ACHN (cell line): ENCODE measurements at regions not wholly inside any gene's neighbourhood (a gene's known extent, or its start where the extent isn't known, plus 50 kb on each side); places are given as distances from the start of the nearest gene placed in this dataset.
"Not testable (repeated sequence)": the region's sequence is repeated elsewhere in the genome, so short reads cannot be mapped to it uniquely, and the experiment has no call there.

Experiments used
- DNase-seq: peaks from one replicate; pipeline ENCODE4 v3.0.0-alpha.2; 2015
- in situ Hi-C: cut with HindIII; loops from 2 replicates; pipeline ENCODE4 v1.10.0; 2017; ENCODE audit warnings: low sequenced_read_pairs, low pct_ligation_motif_present, low pct_unique_long_range_greater_than_20kb

DNA sequence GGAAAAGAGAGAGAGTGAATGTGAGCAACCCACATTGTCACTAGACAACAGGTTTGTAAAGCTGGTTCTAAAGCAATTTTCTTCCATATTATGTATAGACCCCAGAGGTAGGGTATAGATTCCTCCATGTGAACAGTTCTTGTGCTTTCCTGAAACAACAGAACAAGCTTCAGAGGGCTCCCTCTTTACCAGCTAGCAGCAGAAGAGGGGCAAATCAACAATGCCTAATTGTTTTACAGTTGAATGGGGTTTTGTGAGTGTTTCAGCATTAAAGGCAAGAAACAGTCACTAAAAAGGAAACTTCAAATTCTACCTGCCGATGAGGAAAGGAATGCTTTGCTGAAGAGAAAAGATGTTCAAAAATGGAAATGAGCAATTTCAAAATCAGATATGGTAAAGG is 341.2 kb upstream of the KITLG start:
- in situ Hi-C loops: no loop called here
- DNase-seq: no peak

- in situ Hi-C loops: no loop called here
- no peak for DNase-seq
Observed at GRCh38 chr12:88918161-88918560, 337.9 kb upstream of the KITLG start.

DNA sequence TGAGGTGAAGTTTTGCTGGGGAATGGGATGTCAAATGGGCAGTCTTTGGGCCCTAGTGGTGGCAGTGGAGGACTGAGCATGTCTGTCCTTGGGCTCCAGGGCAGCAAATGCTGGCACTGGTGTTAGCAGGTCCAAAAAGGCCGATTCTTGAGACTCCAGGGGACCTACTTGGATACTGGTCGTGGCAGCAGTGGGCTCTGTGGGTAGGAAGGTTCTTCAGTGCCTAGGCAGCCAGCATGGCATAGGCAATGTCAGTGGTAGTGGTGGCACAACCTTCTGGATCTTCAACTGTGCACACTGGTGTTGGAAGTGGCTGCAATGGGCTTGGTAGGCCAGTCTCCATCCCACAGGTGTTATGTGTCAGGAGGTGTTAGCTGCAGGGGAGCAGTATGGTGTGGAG is 334.7 kb upstream of the KITLG start:
- DNase-seq: no peak
- in situ Hi-C loops: no loop called here

DNA sequence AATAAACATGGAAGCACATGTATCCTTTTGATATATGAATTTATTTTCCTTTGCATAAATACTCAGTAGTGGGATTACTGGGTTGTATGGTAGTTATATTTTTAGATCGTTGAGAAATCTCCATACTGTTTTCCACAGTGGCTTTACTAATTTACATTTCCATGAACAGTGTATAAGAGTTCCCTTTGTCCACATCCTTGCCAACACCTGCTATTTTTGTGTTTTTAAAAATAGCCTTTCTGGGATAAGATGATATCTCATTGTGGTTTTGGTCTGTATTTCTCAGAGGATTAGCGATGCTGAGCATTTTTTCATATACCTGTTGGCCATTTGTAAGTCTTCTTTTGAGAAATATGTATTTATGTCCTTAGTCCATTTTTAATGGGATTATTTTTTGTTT is 329.2 kb upstream of the KITLG start:
- in situ Hi-C loops: no loop called here
- DNase-seq: no peak

GRCh38 chr12:88908345-88908744 is 328.1 kb upstream of the KITLG start:
- DNase-seq: no peak
- in situ Hi-C loops: no loop called here

- in situ Hi-C loops: no loop called here
- no peak for DNase-seq
Observed at GRCh38 chr12:88904705-88905104, 324.4 kb upstream of the KITLG start.

DNA sequence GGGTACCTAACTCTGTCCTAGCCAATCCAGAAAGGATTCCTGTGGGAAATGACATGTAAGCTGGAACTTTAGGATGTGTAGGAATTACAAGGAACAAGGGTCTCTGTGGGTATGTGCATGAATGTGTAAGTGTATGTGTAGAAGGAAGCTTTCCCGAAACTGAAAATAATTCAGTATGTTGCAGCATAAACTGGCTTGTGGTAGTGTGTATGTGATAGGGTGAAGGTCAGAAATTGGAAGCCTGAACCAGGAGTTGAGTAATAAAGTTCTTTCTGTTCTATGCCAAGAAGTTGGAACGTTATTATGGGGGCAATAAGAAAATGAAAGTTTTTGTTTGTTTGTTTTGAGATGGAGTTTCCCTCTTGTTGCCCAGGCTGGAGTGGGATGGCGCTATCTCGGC is 323.1 kb upstream of the KITLG start:
- DNase-seq: no peak
- in situ Hi-C loops: no loop called here

DNA sequence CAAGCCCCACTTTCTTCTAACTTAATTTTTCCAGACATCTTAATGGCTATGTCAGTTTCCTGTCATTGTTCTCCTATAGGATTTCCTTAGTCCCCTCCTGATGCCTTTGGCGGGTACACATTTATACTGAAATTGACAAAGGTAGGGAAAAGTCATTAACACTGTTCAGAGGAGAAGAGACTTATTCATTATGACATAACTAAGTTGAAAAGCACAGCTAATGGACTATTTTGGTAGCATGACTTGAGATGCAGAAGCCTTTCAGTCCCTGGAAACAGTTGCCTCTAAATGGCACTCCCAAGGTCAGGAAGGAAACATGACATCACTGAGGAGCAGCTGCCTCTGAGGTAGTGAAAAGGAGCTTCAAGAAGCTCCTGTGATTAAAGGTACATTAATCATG is 317.5 kb upstream of the KITLG start:
- no peak for DNase-seq
- in situ Hi-C loops: no loop called here

DNA sequence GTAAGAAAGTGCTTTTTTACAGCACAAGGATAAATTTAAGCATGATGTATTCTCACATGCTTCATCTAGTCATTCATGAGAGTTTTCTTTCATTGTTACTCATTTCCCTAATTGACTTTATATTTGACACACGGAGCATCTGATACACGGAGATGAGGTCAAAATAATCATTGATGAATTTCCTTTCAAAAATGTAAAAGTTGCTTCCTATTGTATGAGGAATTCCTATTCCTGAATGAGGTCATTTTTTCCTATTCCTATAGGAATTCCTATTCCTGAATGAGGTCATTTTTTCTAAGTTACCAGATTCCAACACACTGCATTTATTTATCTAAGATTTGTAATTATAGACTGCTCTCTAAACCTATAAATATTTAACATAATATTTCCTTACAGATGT is 316.7 kb upstream of the KITLG start:
- no peak for DNase-seq
- in situ Hi-C loops: no loop called here

- in situ Hi-C loops: no loop called here
- DNase-seq: no peak
Observed at GRCh38 chr12:88895634-88896033, 315.4 kb upstream of the KITLG start.

DNA sequence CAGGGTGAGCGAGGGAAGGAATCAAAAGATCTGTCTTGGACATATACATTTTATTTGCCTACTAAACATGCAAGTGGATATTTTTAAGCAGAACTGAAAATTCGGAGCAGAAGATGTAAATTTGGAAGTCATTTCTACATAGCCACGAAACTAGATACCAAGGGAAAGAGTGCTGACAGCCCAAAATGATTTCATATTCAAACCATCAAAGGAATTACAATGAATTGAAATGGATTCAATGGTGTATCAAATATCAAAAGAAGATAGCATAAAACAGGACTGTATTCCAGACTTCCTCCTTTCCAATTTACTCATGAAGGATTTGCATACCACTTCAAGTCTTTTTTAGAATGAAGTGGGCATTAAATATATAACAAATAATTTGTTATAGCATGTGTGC is 313.5 kb upstream of the KITLG start:
- in situ Hi-C loops: no loop called here
- no peak for DNase-seq

DNA sequence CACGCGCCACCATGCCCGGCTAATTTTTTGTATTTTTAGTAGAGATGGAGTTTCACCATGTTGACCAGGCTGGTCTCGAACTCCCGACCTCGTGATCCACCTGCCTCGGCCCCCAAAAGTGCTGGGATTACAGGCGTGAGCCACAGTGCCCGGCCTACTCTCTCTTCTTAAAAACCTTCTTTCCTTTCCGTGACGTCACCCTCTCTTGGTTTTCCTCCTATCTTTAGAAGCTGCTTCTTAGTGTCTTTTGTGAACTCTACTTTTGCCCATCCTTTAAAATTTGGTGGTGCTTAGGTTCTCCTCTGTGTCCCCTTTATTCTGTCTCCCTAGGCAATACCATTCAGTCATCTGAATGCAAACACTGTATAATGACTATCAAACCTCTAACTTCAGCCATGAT is 311.2 kb upstream of the KITLG start:
- DNase-seq, in situ Hi-C loops: not testable (repeated sequence)

DNA sequence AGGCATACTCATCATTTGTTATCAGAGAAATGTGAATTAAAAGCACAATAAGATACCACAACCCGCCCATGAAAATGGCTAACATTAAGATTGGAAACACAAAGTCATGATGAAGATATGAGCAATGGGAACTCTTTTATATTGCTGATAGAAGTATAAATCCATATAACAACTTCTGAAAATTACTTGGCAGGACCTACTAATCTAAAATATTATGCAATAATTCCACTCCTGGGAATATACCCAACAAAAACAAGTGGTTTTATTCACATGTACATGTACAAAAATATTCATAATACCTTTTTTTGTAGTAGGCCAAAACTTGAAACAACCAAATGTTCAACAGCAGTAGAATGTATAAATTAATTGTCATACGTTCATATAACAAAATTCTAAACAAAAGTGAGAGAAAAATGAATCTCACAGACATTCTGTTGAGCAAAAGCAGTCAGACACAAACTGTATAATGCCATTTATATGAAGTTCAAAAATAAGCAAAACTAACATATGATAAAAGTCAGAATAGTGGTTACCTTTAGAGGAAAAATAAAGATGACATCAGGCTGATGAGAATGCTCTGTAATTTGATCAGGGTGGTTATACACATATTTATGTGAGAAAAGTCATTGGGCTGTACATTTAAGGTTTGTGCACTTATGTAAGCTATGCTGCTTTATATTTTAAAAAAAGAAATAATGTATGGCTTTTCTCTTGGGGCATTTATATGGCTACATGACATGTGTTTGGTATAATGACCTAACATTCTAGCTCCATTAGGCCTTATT is 309.2 kb upstream of the KITLG start:
- no peak for DNase-seq
- in situ Hi-C loops: no loop called here

- in situ Hi-C loops: no loop called here
- DNase-seq: no peak
Observed at GRCh38 chr12:88884600-88884999, 304.3 kb upstream of the KITLG start.

- no peak for DNase-seq
- in situ Hi-C loops: no loop called here
Observed at GRCh38 chr12:88882662-88883061, 302.4 kb upstream of the KITLG start.

- in situ Hi-C loops: no loop called here
- no peak for DNase-seq
Observed at GRCh38 chr12:88880051-88880450, 299.8 kb upstream of the KITLG start.

GRCh38 chr12:88878295-88878694 is 298.0 kb upstream of the KITLG start:
- no peak for DNase-seq
- in situ Hi-C loops: no loop called here

- DNase-seq: no peak
- in situ Hi-C loops: no loop called here
Observed at GRCh38 chr12:88876857-88877256, 296.6 kb upstream of the KITLG start.

DNA sequence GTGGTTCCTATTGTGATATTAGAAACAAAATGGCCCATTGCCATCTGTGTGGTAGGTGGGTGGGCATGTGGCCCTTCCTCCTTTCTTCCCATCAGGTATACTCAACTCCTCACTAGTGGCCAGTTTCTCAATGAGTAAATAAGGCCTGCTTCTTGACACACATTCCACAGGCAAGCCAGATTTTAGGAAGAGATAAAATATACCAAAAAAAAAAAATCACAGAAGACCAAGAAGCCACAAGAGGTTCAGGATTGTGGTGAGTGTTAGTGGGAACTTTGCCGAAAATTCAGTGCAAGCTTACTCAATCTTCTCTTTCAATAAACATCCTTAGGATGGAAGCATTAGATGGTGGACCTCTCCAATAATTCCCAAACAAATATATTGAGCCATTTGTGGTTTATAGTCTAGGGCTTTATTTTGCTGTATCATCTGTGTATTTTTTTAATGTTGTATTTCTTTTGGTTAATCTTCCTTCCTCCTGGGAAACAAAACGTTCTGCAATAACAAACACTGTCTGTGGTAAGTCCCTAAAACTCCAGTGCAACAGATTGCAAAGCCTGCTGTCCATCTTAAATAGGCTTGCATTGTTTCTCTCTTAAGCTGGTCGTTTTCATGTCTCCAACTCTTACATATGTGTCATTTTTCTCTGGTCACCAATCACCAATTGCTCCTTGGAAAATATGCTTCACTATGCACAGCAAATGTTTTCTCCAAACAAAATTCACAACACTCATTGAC is 289.9 kb upstream of the KITLG start:
- in situ Hi-C loops: no loop called here
- no peak for DNase-seq

DNA sequence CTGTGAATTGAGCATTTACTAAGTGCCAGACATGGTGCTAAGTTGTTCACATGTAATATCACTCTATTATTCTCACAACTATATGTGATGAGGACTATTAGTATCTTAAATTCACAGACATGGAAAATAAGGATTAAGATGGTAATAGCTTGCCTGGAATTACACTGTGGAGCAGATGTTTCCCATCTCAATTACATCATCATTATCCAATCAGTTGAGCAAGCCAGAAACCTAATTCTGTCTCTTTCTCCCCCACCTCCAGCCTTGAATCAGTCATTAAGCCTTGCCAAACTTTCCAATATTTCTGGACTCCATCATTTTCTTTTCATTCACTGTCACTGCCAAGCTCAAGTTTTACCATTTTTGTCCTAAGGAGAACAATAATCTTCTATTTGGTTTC is 287.8 kb upstream of the KITLG start:
- no peak for DNase-seq
- in situ Hi-C loops: no loop called here
